Testis (tissue), 2 donors: ENCODE measurements at regions not wholly inside any gene's neighbourhood (a gene's known extent, or its start where the extent isn't known, plus 50 kb on each side); places are given as distances from the start of the nearest gene placed in this dataset.

Source experiments
- DNase-seq: peaks from one replicate; pipeline ENCODE4 v3.0.0-alpha.2; 2019
- H3K27ac ChIP-seq, 2 donors: fragments of 200-600 bp; sonication (generic); one replicate each; pipeline ENCODE4 v1.5.1; 2019
- H3K27me3 ChIP-seq: fragments of 200-600 bp; sonication (generic); one replicate; pipeline ENCODE4 v1.5.1; 2019
- H3K36me3 ChIP-seq: fragments of 200-600 bp; sonication (generic); one replicate; pipeline ENCODE4 v1.5.1; 2017; ENCODE audit warnings: low read depth; ENCODE audit errors: missing control alignments
- H3K4me1 ChIP-seq: fragments of 200-600 bp; sonication (generic); one replicate; pipeline ENCODE4 v1.5.1; 2019
- H3K4me3 ChIP-seq, 2 donors: fragments of 200-600 bp; sonication (generic); one replicate each; pipeline ENCODE4 v1.5.1; 2017 to 2019
- H3K9me3 ChIP-seq: fragments of 200-600 bp; sonication (generic); one replicate; pipeline ENCODE4 v1.5.1; 2017
- POLR2A ChIP-seq: fragments of 450-650 bp; IDR thresholded peaks from one replicate; pipeline ENCODE4 v1.6.1; 2017; ENCODE audit warnings: antibody characterized with exemption, mild to moderate bottlenecking, moderate library complexity
- WGBS, 2 donors: methylation state at CpG; one replicate each; pipeline ENCODE4 v1.1.5; 2018; 5-methylcytosine and 5-hydroxymethylcytosine counted together
- intact Hi-C: fragments of 100-400 bp; cut with DNase I; formaldehyde crosslinking; loops from one replicate; pipeline ENCODE4 v1.15.1; 2023; ENCODE audit warnings: low total_unique reads
- TF ChIP-seq, protein P1 (sequence below), 3 experiments: fragments of 450-650 bp in 2 of 3; fragments of 200-600 bp in 1 of 3; sonication (generic) in 1 of 3; IDR thresholded peaks; one replicate each; pipeline ENCODE4 v1.5.1; 2016 to 2019; ENCODE audit warnings: antibody characterized with exemption in 3 of 3, mild to moderate bottlenecking in 2 of 3, moderate library complexity in 1 of 3

DNA sequence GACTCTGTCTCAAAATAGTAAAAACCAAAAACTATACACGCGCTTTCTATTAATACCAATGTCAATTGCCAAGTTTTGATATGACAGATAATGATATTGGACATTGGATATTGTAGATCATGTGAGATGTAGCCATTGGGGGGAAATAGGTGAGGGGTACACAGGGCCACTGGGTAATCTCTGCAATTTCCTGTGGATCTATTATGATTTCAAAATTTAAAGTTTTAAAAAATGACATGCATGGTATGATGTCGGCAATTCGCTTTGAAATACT, 266.0 kb downstream of the PARN start:
- intact Hi-C loops, result no loop called here
- no peak for DNase-seq
- TF ChIP-seq POLR2A, result no peak
- TF ChIP-seq, protein P1, sequence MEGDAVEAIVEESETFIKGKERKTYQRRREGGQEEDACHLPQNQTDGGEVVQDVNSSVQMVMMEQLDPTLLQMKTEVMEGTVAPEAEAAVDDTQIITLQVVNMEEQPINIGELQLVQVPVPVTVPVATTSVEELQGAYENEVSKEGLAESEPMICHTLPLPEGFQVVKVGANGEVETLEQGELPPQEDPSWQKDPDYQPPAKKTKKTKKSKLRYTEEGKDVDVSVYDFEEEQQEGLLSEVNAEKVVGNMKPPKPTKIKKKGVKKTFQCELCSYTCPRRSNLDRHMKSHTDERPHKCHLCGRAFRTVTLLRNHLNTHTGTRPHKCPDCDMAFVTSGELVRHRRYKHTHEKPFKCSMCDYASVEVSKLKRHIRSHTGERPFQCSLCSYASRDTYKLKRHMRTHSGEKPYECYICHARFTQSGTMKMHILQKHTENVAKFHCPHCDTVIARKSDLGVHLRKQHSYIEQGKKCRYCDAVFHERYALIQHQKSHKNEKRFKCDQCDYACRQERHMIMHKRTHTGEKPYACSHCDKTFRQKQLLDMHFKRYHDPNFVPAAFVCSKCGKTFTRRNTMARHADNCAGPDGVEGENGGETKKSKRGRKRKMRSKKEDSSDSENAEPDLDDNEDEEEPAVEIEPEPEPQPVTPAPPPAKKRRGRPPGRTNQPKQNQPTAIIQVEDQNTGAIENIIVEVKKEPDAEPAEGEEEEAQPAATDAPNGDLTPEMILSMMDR (IDR thresholded peaks at IDR 0.05), result no peak
- Histone ChIP-seq H3K36me3 (no peaks in the 10 kb centered on the region), H3K27me3 (no peaks in the 10 kb centered on the region), H3K4me1 (no peaks in the 10 kb centered on the region), H3K9me3 (no peaks in the 10 kb centered on the region), H3K4me3 (no peak overlapping the region), H3K27ac (no peak overlapping the region)
- WGBS, 2 donors, result 80 to 85% methylated on average over 4 of the region's 4 CpGs

DNA sequence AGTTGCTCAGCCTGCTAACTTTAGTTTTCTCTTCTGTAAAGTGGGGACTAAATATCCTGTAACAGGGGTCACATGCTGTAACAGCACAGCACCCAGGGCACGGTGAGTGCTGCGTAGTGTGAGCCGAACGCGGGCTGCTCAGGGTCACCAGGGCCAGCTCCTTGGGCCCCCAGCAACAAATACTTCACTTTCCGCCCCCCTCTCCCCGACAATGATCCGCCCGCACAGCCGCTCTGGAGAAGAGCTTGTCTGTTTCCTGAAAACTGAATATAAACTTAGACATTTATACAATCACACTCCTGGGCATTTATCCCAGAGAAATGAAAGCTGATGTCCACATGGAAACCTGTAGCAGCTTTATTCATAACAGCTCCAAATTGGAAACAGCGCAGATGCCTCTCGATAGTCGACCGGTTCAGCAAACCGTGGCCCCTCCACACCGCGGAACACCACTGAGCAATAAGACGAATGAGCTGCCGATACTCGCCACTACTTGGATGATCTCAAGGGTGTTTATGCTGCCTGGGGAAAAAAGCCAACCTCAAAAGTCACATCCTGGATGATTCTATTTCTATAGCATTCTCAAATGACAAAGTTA, 267.2 kb downstream of the PARN start:
- intact Hi-C loops, result no loop called here
- no peak overlapping the region for H3K27ac ChIP-seq
- H3K9me3 ChIP-seq, result no peaks in the 10 kb centered on the region
- no peak for TF ChIP-seq POLR2A
- TF ChIP-seq, protein P1 (IDR thresholded peaks at IDR 0.05), result no peak
- H3K36me3 ChIP-seq, result no peaks in the 10 kb centered on the region
- no peak overlapping the region for H3K4me3 ChIP-seq
- no peaks in the 10 kb centered on the region for H3K27me3 ChIP-seq
- WGBS, 2 donors, result 41 to 66% methylated on average over 16 to 20 of the region's 20 CpGs
- no peak for DNase-seq
- H3K4me1 ChIP-seq, result no peaks in the 10 kb centered on the region

DNA sequence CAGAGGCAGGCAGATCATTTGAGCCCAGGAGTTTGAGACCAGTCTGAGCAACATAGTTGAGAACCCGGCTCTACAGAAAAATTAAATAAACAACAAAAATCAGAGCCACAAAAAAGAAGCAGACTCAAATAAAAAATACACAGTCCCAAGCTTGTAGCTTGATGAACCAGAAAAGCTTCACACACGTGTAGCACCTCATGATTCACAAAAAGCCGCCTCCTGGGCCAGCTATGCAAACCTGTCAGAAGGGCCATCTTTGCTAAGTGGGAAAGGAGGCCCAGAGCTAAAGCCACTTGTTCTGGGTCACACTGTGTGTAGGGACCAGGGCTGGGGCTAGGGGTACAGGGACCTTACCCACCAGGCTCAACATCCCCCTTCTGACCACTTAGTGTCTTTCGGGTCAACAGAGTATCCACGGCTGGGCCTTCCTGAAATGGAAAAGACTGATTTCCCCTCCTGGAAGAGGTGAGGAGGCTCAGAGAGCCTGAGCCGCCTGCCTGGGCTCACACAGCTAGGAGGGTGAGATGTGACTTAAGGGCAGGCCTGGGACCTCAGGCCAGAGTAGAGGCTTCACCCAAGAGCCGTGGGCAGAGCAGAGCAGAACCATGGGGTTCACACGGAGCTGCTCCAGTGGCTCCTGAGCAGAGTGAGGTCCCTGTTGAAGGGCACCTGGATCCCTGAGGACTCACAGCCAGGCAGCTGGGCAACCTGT, 269.6 kb downstream of the PARN start:
- H3K27me3 ChIP-seq, result no peaks in the 10 kb centered on the region
- H3K4me3 ChIP-seq, result no peak overlapping the region
- intact Hi-C loops, result no loop called here
- no peaks in the 10 kb centered on the region for H3K36me3 ChIP-seq
- 82 to 94% methylated on average over 6 to 8 of the region's 8 CpGs for WGBS, 2 donors
- no peaks in the 10 kb centered on the region for H3K4me1 ChIP-seq
- no peak overlapping the region for H3K27ac ChIP-seq
- H3K9me3 ChIP-seq, result no peaks in the 10 kb centered on the region
- TF ChIP-seq, protein P1 (IDR thresholded peaks at IDR 0.05), result no peak
- TF ChIP-seq POLR2A, result no peak
- DNase-seq, result no peak

DNA sequence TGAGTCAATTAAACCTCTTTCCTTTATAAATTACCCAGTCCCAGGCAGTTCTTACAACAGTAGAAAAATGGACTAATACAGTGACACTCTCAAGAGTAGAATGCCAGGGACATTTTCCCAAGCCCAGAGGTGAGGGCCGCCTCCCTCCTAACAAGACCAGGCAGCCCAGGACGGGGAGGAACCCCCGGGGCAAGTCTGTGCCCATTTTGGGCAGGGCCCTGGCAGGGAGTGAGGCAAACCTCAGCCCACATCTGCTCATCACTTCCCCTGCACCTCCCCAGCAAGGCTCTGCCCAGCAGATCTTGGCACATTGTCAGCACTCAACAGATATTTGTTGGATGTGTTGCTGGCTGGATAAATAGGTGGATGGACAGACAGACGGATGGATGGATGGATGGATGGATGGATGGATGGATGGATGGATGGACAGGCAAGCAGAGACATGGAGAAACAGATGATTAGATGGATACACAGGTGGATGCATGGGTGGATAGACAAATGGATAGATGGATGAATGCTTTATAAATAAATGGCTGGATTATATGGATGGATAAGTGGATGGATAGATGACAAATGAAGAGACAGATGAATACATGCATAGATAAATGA, 271.3 kb downstream of the PARN start:
- no peak for TF ChIP-seq POLR2A
- TF ChIP-seq, protein P1 (IDR thresholded peaks at IDR 0.05), result no peak
- H3K4me3 ChIP-seq, result no peak overlapping the region
- no peak overlapping the region for H3K27ac ChIP-seq
- peaks cover 6% of the 10 kb centered on the region for H3K4me1 ChIP-seq
- WGBS, 2 donors, result 72 to 81% methylated on average over 4 of the region's 4 CpGs
- H3K9me3 ChIP-seq, result no peaks in the 10 kb centered on the region
- intact Hi-C loops, result no loop called here
- no peaks in the 10 kb centered on the region for H3K27me3 ChIP-seq
- no peak for DNase-seq
- H3K36me3 ChIP-seq, result no peaks in the 10 kb centered on the region

DNA sequence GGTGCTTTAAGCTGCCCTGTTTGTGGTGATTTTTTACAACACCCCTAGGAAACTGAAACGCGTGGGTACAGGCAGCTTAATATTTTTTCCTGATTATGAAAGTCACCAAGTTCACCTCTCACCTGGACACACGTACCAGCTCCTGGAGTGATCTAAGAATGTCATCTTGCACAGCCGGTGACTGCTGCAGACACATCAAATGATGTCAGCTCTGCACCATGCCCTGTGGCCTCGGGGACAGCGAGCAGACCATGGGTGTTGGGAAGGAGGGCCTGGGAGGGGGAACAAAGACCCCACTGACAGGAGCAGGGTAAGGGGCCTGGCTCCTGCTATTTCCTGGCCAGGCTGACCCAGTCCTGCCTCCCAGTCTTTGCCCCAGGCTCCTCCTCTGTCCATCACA, 272.7 kb downstream of the PARN start:
- Histone ChIP-seq H3K27me3 (no peaks in the 10 kb centered on the region), H3K4me3 (no peak overlapping the region), H3K36me3 (no peaks in the 10 kb centered on the region), H3K9me3 (no peaks in the 10 kb centered on the region), H3K4me1 (peaks cover 6% of the 10 kb centered on the region), H3K27ac (no peak overlapping the region)
- WGBS, 2 donors, result 81 to 91% methylated on average over 4 to 6 of the region's 6 CpGs
- TF ChIP-seq POLR2A, result no peak
- TF ChIP-seq, protein P1 (IDR thresholded peaks at IDR 0.05), result no peak
- no peak for DNase-seq
- intact Hi-C loops, result no loop called here
